Transverse colon (tissue), 3 donors: ENCODE measurements at regions not wholly inside any gene's neighbourhood (a gene's known extent, or its start where the extent isn't known, plus 50 kb on each side); places are given as distances from the start of the nearest gene placed in this dataset.

Experiments used
- CTCF ChIP-seq, 5 experiments: fragments of 200-600 bp in 3 of 5; fragments of 450-650 bp in 2 of 5; sonication (generic) in 3 of 5; IDR thresholded peaks; 1 replicate in 2 of 5; 2 replicates in 3 of 5; pipeline ENCODE4 v1.5.1; 2016 to 2017; ENCODE audit warnings: antibody characterized with exemption in 5 of 5, inconsistent platforms in 3 of 5, mild to moderate bottlenecking in 2 of 5, moderate library complexity in 1 of 5
- POLR2A ChIP-seq: fragments of 450-650 bp; IDR thresholded peaks from one replicate; pipeline ENCODE4 v1.6.1; 2016; ENCODE audit warnings: antibody characterized with exemption, mild to moderate bottlenecking, moderate library complexity

- TF ChIP-seq CTCF (IDR thresholded peaks at IDR 0.05) (no peak), POLR2A (no peak)
These were observed 204.8 kb downstream of the SETD4 start for GRCh38 chr21:35855484-35855883.
